ENCODE measurements at regions not wholly inside any gene's neighbourhood (a gene's known extent, or its start where the extent isn't known, plus 50 kb on each side); places are given as distances from the start of the nearest gene placed in this dataset.

- no peak for TF ChIP-seq CTCF (IDR thresholded peaks at IDR 0.05; ENCODE audit: control insufficient read depth, extremely low read depth, insufficient read depth)
- H3K4me3 ChIP-seq (ENCODE audit: low read depth, low read length): no peak overlapping the region
- no peak for DNase-seq (ENCODE audit: low read depth)
Measured at GRCh38 chr6:23388086-23388783, 737.8 kb upstream of the NRSN1 start.

- H3K4me3 ChIP-seq (ENCODE audit: low read depth, low read length): no peak overlapping the region
- no peak for DNase-seq (ENCODE audit: low read depth)
- no peak for TF ChIP-seq CTCF (IDR thresholded peaks at IDR 0.05; ENCODE audit: control insufficient read depth, extremely low read depth, insufficient read depth)
Measured at GRCh38 chr6:23389386-23389785, 736.6 kb upstream of the NRSN1 start.

- DNase-seq (ENCODE audit: low read depth): no peak
- no peak overlapping the region for H3K4me3 ChIP-seq (ENCODE audit: low read depth, low read length)
- no peak for TF ChIP-seq CTCF (IDR thresholded peaks at IDR 0.05; ENCODE audit: control insufficient read depth, extremely low read depth, insufficient read depth)
Measured at GRCh38 chr6:23390221-23390620, 735.8 kb upstream of the NRSN1 start.

GRCh38 chr6:23394681-23395080, 731.3 kb upstream of the NRSN1 start:
- H3K4me3 ChIP-seq (ENCODE audit: low read depth, low read length): no peak overlapping the region
- no peak for DNase-seq (ENCODE audit: low read depth)
- TF ChIP-seq CTCF (IDR thresholded peaks at IDR 0.05; ENCODE audit: control insufficient read depth, extremely low read depth, insufficient read depth): no peak

- no peak for TF ChIP-seq CTCF (IDR thresholded peaks at IDR 0.05; ENCODE audit: control insufficient read depth, extremely low read depth, insufficient read depth)
- no peak overlapping the region for H3K4me3 ChIP-seq (ENCODE audit: low read depth, low read length)
- no peak for DNase-seq (ENCODE audit: low read depth)
Measured at GRCh38 chr6:23395381-23395780, 730.6 kb upstream of the NRSN1 start.

- no peak for TF ChIP-seq CTCF (IDR thresholded peaks at IDR 0.05; ENCODE audit: control insufficient read depth, extremely low read depth, insufficient read depth)
- no peak for DNase-seq (ENCODE audit: low read depth)
- no peak overlapping the region for H3K4me3 ChIP-seq (ENCODE audit: low read depth, low read length)
Measured at GRCh38 chr6:23396949-23397348, 729.1 kb upstream of the NRSN1 start.

- H3K4me3 ChIP-seq (ENCODE audit: low read depth, low read length): no peak overlapping the region
- no peak for DNase-seq (ENCODE audit: low read depth)
- no peak for TF ChIP-seq CTCF (IDR thresholded peaks at IDR 0.05; ENCODE audit: control insufficient read depth, extremely low read depth, insufficient read depth)
Measured at GRCh38 chr6:23403460-23403859, 722.6 kb upstream of the NRSN1 start.

Data from LNCaP clone FGC (cell line).